Fibroblast of the aortic adventitia (primary cell): ENCODE measurements at regions not wholly inside any gene's neighbourhood (a gene's known extent, or its start where the extent isn't known, plus 50 kb on each side); places are given as distances from the start of the nearest gene placed in this dataset.

Experiments used
- DNase-seq: peaks from one replicate; pipeline ENCODE4 v3.0.0-alpha.2; 2010; ENCODE audit warnings: low read depth
- H3K4me3 ChIP-seq: 2 replicates; pipeline ENCODE4 v1.5.1; 2011; ENCODE audit warnings: low read depth, mild to moderate bottlenecking, control low read depth, low read length, moderate library complexity
- CTCF ChIP-seq: IDR thresholded peaks from 2 replicates; pipeline ENCODE4 v1.5.1; 2011; ENCODE audit warnings: mild to moderate bottlenecking, low read length, control low read depth, inconsistent platforms; ENCODE audit not compliant: insufficient read depth

GRCh38 chr22:27115410-27115809 lies 458.0 kb downstream of the MIAT start:
- TF ChIP-seq CTCF: no peak
- H3K4me3 ChIP-seq: no peak overlapping the region
- no peak for DNase-seq

- H3K4me3 ChIP-seq: no peak overlapping the region
- TF ChIP-seq CTCF: no peak
- peak; percentile 63 for DNase-seq
These were observed 458.4 kb downstream of the MIAT start for GRCh38 chr22:27115816-27116256.

GRCh38 chr22:27116312-27117086 lies 459.1 kb downstream of the MIAT start:
- no peak for DNase-seq
- no peak for TF ChIP-seq CTCF
- no peak overlapping the region for H3K4me3 ChIP-seq

- no peak for TF ChIP-seq CTCF
- no peak for DNase-seq
- no peak overlapping the region for H3K4me3 ChIP-seq
These were observed 462.6 kb downstream of the MIAT start for GRCh38 chr22:27120036-27120435.

- H3K4me3 ChIP-seq: no peak overlapping the region
- no peak for DNase-seq
- TF ChIP-seq CTCF: no peak
These were observed 465.2 kb downstream of the MIAT start for GRCh38 chr22:27122574-27122973.

- H3K4me3 ChIP-seq: no peak overlapping the region
- TF ChIP-seq CTCF: no peak
- DNase-seq: no peak
These were observed 466.5 kb downstream of the MIAT start for GRCh38 chr22:27123880-27124279.

- H3K4me3 ChIP-seq: no peak overlapping the region
- TF ChIP-seq CTCF: no peak
- DNase-seq: peak; percentile 59
These were observed 467.1 kb downstream of the MIAT start for GRCh38 chr22:27124351-27124966.
